Stomach (tissue), 8 donors: ENCODE measurements at regions not wholly inside any gene's neighbourhood (a gene's known extent, or its start where the extent isn't known, plus 50 kb on each side); places are given as distances from the start of the nearest gene placed in this dataset.

ENCODE experiments used
- DNase-seq, 2 donors: peaks; one replicate each; pipeline versions ENCODE4 v3.0.0 to v3.0.0-alpha.2; 2013 to 2019
- H3K27ac ChIP-seq, 5 donors: fragments of 200-600 bp in 4 of 5; sonication (generic) in 4 of 5; one replicate each; pipeline ENCODE4 v1.5.1; 2013 to 2019; ENCODE audit warnings: mild to moderate bottlenecking in 1 of 5, moderate library complexity in 1 of 5
- H3K27me3 ChIP-seq, 3 donors: fragments of 200-600 bp; sonication (generic); one replicate each; pipeline ENCODE4 v1.5.1; 2017 to 2019; ENCODE audit warnings: mixed run types in 1 of 3
- H3K36me3 ChIP-seq, 4 donors: fragments of 200-600 bp; sonication (generic); 1 replicate in 3 of 4; 2 replicates in 1 of 4; pipeline ENCODE4 v1.5.1; 2016 to 2019
- H3K4me1 ChIP-seq, 4 donors: fragments of 200-600 bp; sonication (generic); one replicate each; pipeline ENCODE4 v1.5.1; 2016 to 2019
- H3K4me3 ChIP-seq, 4 donors: fragments of 200-600 bp; sonication (generic) in 3 of 4; one replicate each; pipeline ENCODE4 v1.5.1; 2016 to 2019; ENCODE audit warnings: mild to moderate bottlenecking in 1 of 4
- H3K9me3 ChIP-seq, 4 donors: fragments of 200-600 bp; sonication (generic); one replicate each; pipeline ENCODE4 v1.5.1; 2016 to 2019
- EP300 ChIP-seq: sonication (generic); formaldehyde crosslinking; IDR thresholded peaks from one replicate; pipeline ENCODE4 v1.6.1; 2017; ENCODE audit warnings: antibody characterized with exemption
- POLR2A ChIP-seq, 4 donors: fragments of 450-650 bp; IDR thresholded peaks; one replicate each; pipeline ENCODE4 v1.6.1; 2016; ENCODE audit warnings: antibody characterized with exemption in 4 of 4, control low read depth in 2 of 4, mild to moderate bottlenecking in 1 of 4, moderate library complexity in 1 of 4
- POLR2AphosphoS5 ChIP-seq, 3 donors: sonication (generic); formaldehyde crosslinking; IDR thresholded peaks; one replicate each; pipeline ENCODE4 v1.6.1; 2016; ENCODE audit warnings: antibody characterized with exemption in 3 of 3
- WGBS, 5 donors: extraction: QIAGEN DNeasy Blood & Tissue Kit in 3 of 5; methylation state at CpG; one replicate each; pipeline versions ENCODE4 v1.1.5 to v1.1.7; 2013 to 2018; 5-methylcytosine and 5-hydroxymethylcytosine counted together
- intact Hi-C: fragments of 100-400 bp; cut with DNase I; formaldehyde crosslinking; loops from one replicate; pipeline ENCODE4 v1.15.1; 2023; ENCODE audit warnings: low total_unique reads
- TF ChIP-seq, protein P1 (sequence below), 7 experiments: fragments of 450-650 bp in 4 of 7; fragments of 200-600 bp in 3 of 7; sonication (generic) in 3 of 7; IDR thresholded peaks; one replicate each; pipeline ENCODE4 v1.5.1; 2016 to 2019; ENCODE audit warnings: antibody characterized with exemption in 7 of 7, control low read depth in 2 of 7, mild to moderate bottlenecking in 1 of 7
- donor health status: healthy with polysubstance abuse.
- donor health status: Bipolar disorder and iron deficiency.
- donor health status: healthy.

DNA sequence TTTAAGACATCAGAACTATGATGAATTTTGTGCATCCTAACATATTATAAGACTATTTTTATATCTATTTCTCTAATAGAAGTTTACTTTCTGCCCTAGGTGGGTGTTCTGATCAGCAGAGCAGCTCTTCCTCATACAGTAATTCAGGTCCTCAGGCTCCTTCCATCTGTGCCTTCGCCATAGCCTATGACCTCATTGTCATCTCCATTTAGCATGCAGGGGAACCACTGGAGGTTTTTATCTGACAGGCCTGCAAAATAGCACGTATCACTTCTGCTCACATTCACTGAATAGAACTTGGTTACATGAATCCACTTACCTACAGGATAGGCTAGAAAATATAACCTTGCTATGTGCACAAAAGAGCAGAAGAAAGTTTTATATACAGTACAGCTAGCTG is 159.4 kb upstream of the CCNH start:
- intact Hi-C loops: no loop called here
- DNase-seq: no peak
- WGBS, 5 donors: 65 to 78% (median 71%) methylated on average over 2 of the region's 2 CpGs

DNA sequence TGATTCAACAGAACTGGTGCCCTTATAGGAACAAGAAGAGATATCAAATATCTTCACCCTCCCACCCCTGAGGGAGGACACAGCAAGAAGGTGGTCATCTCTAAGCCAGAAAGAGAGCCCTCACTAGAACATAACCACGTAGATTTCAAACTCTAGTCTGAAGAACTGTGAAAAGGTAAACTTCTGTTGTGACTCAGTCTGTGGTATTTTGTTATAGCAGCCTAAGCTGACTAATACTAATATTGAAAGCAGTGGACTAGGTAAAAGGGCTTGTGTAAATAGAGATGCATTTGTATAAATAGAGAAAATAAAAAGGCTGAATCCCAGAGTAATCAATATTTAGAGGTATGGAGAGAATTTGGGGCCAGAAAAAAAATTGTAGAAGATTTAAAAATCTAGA is 157.6 kb upstream of the CCNH start:
- WGBS, 5 donors: 40 to 72% (median 64%) methylated on average over 1 of the region's 1 CpG
- Histone ChIP-seq H3K27ac (no peak overlapping the region), H3K36me3 (no peaks in the 10 kb centered on the region), H3K9me3 (peaks cover 0 to 12% (median 0%) of the 10 kb centered on the region in 4 donors), H3K4me3 (no peak overlapping the region), H3K4me1 (no peaks in the 10 kb centered on the region), H3K27me3 (peaks cover 0 to 6% (median 0%) of the 10 kb centered on the region in 3 donors)
- intact Hi-C loops: no loop called here
- no peak for TF ChIP-seq POLR2A (IDR thresholded peaks at IDR 0.05)
- TF ChIP-seq, protein P1, sequence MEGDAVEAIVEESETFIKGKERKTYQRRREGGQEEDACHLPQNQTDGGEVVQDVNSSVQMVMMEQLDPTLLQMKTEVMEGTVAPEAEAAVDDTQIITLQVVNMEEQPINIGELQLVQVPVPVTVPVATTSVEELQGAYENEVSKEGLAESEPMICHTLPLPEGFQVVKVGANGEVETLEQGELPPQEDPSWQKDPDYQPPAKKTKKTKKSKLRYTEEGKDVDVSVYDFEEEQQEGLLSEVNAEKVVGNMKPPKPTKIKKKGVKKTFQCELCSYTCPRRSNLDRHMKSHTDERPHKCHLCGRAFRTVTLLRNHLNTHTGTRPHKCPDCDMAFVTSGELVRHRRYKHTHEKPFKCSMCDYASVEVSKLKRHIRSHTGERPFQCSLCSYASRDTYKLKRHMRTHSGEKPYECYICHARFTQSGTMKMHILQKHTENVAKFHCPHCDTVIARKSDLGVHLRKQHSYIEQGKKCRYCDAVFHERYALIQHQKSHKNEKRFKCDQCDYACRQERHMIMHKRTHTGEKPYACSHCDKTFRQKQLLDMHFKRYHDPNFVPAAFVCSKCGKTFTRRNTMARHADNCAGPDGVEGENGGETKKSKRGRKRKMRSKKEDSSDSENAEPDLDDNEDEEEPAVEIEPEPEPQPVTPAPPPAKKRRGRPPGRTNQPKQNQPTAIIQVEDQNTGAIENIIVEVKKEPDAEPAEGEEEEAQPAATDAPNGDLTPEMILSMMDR (IDR thresholded peaks at IDR 0.05): no peak
- TF ChIP-seq POLR2AphosphoS5 (IDR thresholded peaks at IDR 0.05): no peak
- TF ChIP-seq EP300: no peak
- DNase-seq: no peak

More for the DNA sequence above, 159.4 kb upstream of the CCNH start:
- TF ChIP-seq EP300 (no peak), POLR2A (IDR thresholded peaks at IDR 0.05) (no peak), POLR2AphosphoS5 (IDR thresholded peaks at IDR 0.05) (no peak)
- TF ChIP-seq, protein P1 (IDR thresholded peaks at IDR 0.05): no peak
- no peaks in the 10 kb centered on the region for H3K4me1 ChIP-seq
- no peak overlapping the region for H3K27ac ChIP-seq
- peaks cover 0 to 8% (median 0%) of the 10 kb centered on the region in 4 donors for H3K9me3 ChIP-seq
- H3K36me3 ChIP-seq: no peaks in the 10 kb centered on the region
- H3K27me3 ChIP-seq: peaks cover 0 to 6% (median 0%) of the 10 kb centered on the region in 3 donors
- no peak overlapping the region for H3K4me3 ChIP-seq

DNA sequence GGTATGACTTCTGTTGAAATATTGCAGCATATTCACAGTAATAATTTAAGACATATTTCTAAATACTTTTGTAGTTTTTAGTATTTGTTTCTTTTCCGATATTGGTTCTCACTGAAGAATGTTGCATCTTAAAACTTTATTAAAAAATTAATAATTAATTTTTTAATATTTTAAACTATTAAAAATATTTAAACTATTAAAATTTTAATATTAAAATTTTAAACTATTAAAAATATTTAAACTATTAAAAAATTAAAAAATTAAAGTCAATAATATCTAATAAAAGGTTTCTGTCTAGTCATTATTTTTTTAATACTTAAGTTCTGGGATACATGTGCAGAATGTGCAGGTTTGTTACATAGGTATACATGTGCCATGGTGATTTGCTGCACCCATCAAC is 149.3 kb upstream of the CCNH start:
- no peak for DNase-seq
- no peak for TF ChIP-seq POLR2AphosphoS5 (IDR thresholded peaks at IDR 0.05)
- TF ChIP-seq, protein P1 (IDR thresholded peaks at IDR 0.05): no peak
- TF ChIP-seq EP300: no peak
- TF ChIP-seq POLR2A (IDR thresholded peaks at IDR 0.05): no peak
- Histone ChIP-seq H3K27ac (no peak overlapping the region), H3K4me1 (no peaks in the 10 kb centered on the region), H3K9me3 (peaks cover 0 to 12% (median 0%) of the 10 kb centered on the region in 4 donors), H3K36me3 (no peaks in the 10 kb centered on the region), H3K4me3 (no peak overlapping the region), H3K27me3 (no peaks in the 10 kb centered on the region)
- WGBS, 5 donors: 93 to 100% (median 96%) methylated on average over 1 of the region's 1 CpG
- intact Hi-C loops: no loop called here

DNA sequence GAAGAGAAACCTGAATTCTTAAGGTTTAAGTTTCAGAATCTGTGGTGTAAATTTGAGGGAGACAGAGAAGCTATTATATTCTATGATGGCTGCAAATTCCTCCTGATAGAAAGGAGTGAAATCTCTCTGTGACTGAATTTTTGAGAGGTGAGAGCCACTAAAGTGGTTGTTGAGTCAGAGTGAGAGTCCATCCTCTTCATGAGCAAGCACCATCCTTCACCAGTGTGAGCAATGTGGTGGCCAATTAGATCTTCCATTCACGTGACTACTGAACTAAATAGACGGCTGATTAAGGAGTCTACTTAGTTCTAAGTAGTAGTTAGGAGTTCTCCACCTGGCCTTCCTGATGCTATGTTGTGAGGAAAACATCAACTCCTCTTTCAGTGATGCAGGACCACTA is 147.8 kb upstream of the CCNH start:
- Histone ChIP-seq H3K4me3 (no peak overlapping the region), H3K36me3 (no peaks in the 10 kb centered on the region), H3K4me1 (no peaks in the 10 kb centered on the region), H3K9me3 (peaks cover 0 to 8% (median 0%) of the 10 kb centered on the region in 4 donors), H3K27ac (no peak overlapping the region), H3K27me3 (no peaks in the 10 kb centered on the region)
- intact Hi-C loops: no loop called here
- no peak for DNase-seq
- TF ChIP-seq POLR2A (IDR thresholded peaks at IDR 0.05) (no peak), POLR2AphosphoS5 (IDR thresholded peaks at IDR 0.05) (no peak)
- TF ChIP-seq, protein P1 (IDR thresholded peaks at IDR 0.05): no peak
- WGBS, 5 donors: 77 to 93% (median 86%) methylated on average over 2 of the region's 2 CpGs
